ENCODE measurements at regions not wholly inside any gene's neighbourhood (a gene's known extent, or its start where the extent isn't known, plus 50 kb on each side); places are given as distances from the start of the nearest gene placed in this dataset.
"Not testable (repeated sequence)": the region's sequence is repeated elsewhere in the genome, so short reads cannot be mapped to it uniquely, and the experiment has no call there.

DNA sequence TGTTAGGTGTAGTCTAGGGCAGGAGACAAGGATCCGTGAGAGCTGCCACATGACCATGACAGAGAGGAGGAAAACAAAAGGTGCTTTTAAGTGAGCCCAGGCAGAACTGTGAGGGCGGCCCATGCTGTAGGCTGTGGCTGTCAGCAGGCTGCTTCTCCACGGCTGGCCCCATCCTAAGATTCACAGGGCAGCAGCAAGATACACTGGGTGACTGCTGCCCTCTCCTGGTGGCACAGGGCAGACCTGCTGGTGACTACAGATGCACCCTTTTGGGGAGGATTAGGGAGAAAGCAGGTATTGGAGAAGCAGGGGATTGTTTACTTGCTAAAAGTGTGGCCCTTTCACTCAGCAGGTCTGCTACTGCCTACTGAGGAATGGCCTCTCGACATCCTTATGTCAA lies 112.2 kb upstream of the CCZ1B start:
- not testable (repeated sequence) for DNase-seq (ENCODE audit: low spot score)

DNA sequence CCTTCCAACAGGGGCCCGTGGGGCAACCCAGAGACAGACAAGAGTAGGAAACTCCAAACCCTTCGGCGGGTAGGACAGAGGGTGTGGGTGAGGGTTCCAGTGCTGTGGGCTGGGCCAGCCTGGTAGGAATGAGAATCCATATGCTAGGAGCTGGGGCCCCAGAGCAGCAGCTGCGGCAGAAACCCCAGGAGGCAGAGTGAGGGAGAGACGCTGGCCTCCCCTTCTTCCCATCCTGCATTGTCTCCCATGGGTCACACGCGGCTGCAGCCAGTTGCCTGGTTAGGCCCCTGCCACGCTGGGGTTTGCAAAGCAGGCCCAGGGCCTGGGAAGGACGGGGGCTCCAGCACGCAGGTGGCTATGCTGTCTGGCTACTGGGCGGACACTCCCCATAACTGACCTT lies 113.1 kb upstream of the CCZ1B start:
- DNase-seq (ENCODE audit: low spot score) = not testable (repeated sequence)

DNA sequence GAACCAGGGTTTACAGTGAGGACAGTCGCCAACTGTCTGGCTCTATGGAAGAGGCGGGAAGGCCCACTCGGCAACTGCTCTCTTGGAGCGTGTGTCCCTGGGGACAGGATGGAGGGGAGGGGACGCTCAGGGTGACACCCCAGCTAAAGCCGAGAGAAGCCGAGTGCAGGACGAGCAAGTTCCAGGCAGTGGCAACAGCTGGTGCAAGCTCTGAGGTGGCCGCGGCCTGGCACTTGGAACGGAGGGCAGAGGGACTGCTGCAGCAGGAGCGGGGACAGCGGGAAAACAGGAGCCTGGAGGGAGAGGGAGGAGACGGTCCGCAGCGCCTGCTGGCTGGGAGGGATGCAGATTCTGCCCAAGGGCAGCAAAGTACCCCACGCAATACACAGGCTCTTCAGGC lies 113.8 kb upstream of the CCZ1B start:
- not testable (repeated sequence) for DNase-seq (ENCODE audit: low spot score)

DNA sequence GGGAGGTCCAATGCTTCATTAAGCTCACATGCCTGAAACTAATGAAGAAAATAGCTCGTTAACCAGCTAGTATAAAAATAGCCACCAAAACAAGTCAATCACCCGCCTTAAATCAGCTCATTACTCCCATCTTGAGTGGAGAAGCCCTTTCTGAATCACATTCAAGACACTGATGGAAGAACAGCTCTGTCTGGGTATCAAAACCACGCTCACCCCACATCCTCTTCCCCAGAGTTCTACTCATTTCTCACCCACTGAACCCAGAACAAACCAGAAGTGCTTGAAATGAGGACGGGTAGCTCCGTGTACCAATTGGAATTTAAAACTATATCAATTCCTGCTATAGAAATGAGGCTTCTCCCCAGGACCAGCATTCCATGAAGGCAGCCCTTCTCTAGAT lies 120.8 kb upstream of the CCZ1B start:
- DNase-seq (ENCODE audit: low spot score) = not testable (repeated sequence)

DNA sequence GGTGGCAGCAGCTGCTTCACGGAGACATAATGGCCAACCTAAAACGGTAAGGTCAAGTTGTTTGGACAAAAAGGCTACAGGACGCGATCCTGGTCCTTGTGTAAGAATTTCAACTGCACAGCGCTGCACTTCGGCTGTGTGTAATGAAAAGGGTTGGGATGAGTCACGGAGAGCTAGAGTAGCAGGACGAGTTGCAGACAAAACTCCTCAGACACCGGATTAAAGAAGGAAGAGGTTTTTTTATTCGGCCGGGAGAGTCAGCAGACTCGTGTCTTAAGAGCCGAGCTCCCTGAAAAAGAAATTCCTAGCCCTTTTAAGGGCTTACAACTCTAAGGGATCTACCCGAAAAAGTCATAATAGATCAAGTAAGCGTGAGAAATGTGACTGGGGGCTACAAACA lies 124.2 kb upstream of the CCZ1B start:
- DNase-seq (ENCODE audit: low spot score) = not testable (repeated sequence)

DNA sequence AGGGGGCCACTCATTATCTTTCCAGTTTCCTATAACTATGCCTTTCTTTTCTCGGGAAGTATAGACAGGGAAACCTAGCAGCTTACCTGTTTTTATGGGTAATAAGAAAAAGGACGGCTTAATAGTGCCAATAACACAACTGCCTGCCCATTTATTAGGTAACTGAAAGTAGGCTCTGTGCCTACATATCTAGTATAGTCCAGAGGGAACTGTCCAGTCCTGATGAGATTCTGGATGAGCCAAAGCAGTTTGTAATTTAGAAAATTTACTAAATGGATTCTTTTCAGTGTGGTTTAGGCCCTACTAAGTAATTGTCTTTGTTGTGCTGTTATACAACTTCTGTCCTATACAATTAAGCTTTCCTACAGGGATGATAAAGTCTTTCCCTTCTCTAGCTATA lies 125.5 kb upstream of the CCZ1B start:
- not testable (repeated sequence) for DNase-seq (ENCODE audit: low spot score)

DNA sequence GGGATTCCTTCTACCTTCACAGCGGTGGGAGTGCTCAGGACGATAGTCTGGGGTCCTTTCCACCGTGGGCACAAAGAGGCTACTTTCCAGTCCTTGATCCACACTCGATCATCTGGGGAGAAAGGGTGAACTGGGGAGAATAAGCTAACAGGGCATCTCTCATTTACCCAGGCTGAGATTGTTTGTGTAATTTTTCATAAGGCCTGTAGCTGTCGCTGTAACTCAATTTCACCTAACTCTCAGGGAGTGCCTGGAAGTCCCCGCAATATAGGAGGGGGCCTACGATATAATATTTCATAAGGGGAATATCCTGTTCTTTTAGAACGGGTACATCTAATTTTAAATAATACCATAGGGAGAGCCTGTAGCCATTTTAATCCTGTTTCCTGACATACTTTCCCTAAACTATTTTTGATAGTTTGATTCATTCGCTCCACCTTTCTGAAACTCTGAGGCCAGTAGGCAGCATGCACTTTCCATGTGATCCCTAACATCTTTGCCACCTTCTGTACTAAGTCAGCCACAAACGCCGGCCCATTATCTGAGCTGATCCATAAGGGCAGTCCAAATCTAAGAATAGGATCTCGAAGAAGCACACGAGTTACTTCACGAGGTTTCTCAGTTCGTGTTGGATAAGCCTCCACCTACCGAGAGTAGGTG lies 127.2 kb upstream of the CCZ1B start:
- not testable (repeated sequence) for DNase-seq (ENCODE audit: low spot score)

GRCh38 chr7:6953798-6954181 lies 127.7 kb upstream of the CCZ1B start:
- DNase-seq (ENCODE audit: low spot score) = peak; percentile 66

DNA sequence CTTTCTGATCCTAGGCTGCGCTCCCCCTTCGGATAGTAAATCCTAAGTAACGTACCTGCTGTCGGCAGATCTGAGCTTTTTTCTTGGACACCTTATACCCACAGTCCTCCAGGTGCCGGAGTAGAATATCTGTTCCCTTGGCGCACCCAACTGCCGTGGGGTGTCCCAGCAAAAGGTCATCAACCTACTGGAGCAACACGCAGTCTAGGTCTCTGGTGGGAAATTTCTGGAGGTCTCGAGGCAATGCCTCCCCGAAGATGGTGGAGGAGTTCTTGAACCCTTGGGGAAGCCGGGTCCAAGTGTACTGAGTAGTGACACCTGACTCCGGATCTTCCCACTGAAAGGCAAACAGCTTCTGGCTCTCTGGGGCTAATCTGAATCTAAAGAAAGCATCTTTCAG lies 129.3 kb upstream of the CCZ1B start:
- not testable (repeated sequence) for DNase-seq (ENCODE audit: low spot score)

- DNase-seq (ENCODE audit: low spot score) = not testable (repeated sequence)
These were observed 130.0 kb upstream of the CCZ1B start for GRCh38 chr7:6955990-6956566.

DNA sequence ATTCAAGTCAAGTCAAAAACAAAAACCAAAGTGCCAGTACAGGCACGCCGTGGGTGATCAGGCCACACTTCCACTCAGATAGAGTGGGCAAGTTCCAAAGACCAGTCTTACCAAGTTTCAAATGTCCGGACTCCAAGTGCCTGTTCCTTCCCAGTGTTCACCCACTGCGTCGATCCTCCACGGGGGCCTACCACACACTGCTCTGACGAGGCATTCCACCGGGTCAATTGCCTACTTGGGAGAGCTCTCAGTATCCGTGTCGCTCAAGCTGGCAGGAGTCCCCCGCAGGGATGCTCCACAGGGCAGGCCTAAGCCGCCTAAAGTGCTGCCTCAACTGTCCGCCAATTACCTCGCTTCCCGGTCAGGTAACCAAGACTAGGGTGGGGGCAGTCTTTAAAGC lies 132.3 kb upstream of the CCZ1B start:
- not testable (repeated sequence) for DNase-seq (ENCODE audit: low spot score)

DNA sequence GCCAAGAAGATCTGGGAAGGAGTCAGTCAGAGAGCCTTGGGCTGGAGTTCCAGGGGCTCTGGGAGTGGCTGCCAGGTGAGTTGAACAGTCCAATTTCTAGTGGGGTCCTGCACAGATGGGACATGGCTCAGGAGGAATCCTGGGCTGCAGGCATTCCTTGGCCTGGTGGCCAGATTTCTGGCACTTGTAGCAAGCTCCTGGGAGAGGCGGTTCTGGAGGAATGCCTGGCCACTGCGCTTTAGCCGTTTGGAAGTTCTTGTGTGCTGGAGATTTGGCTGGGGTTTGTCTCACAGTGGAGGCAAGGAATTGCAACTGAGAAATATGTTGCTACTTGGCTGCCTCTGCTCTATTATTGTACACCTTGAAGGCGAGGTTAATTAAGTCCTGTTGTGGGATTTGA lies 133.9 kb upstream of the CCZ1B start:
- not testable (repeated sequence) for DNase-seq (ENCODE audit: low spot score)

- not testable (repeated sequence) for DNase-seq (ENCODE audit: low spot score)
These were observed 136.8 kb upstream of the CCZ1B start for GRCh38 chr7:6962871-6963270.

GRCh38 chr7:6965051-6965450 lies 139.0 kb upstream of the CCZ1B start:
- peak; percentile 62 for DNase-seq (ENCODE audit: low spot score)

DNA sequence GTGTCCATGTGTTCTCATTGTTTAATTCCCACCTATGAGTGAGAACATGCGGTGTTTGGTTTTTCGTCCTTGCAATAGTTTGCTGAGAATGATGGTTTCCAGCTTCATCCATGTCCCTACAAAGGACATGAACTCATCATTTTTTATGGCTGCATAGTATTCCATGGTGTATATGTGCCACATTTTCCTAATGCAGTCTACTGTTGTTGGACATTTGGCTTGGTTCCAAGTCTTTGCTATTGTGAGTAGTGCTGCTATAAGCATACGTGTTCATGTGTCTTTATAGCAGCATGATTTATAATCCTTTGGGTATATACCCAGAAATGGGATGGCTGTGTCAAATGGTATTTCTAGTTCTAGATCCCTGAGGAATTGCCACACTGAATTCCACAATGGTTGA lies 144.1 kb upstream of the CCZ1B start:
- DNase-seq (ENCODE audit: low spot score) = not testable (repeated sequence)

- not testable (repeated sequence) for DNase-seq (ENCODE audit: low spot score)
These were observed 148.8 kb upstream of the CCZ1B start for GRCh38 chr7:6974876-6975275.

GRCh38 chr7:6975346-6975745 lies 149.3 kb upstream of the CCZ1B start:
- DNase-seq (ENCODE audit: low spot score) = not testable (repeated sequence)

DNA sequence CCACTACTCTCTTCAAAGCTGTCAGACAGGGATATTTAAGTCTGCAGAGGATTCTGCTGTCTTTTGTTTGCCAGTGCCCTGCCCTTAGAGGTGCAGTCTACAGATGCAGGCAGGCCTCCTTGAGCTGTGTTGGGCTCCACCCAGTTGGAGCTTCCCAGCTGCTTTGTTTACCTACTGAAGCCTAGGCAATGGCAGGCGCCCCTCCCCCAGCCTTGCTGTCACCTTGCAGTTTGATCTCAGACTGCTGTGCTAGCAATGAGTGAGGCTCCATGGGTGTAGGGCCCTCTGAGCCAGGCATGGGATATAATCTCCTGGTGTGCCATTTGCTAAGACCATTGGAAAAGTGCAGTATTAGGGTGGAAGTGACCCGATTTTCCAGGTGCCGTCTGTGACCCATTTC lies 151.3 kb upstream of the CCZ1B start:
- DNase-seq (ENCODE audit: low spot score) = not testable (repeated sequence)

DNA sequence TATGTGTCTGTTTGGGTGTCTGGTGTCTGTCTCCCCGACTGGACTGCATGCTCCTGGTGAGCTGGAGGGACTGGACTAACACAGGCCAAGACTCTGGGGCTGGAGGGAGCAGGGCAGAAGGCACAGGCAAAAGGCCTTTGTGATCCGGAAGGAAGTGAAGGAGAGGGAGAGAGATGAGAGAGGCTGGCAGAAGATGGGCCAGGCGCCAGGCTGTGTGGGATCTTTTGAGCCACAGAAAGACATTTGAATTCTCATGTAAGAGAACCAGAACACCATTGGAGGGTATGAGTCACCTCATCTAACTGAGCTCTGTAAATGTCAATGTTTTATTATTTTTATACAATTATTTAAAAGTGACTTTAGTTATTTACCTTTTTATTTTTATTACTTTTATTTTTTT lies 152.3 kb upstream of the CCZ1B start:
- DNase-seq (ENCODE audit: low spot score) = not testable (repeated sequence)

- not testable (repeated sequence) for DNase-seq (ENCODE audit: low spot score)
These were observed 153.4 kb upstream of the CCZ1B start for GRCh38 chr7:6979456-6979855.

- not testable (repeated sequence) for DNase-seq (ENCODE audit: low spot score)
These were observed 156.3 kb upstream of the CCZ1B start for GRCh38 chr7:6982375-6982774.

GRCh38 chr7:6986892-6987291 lies 160.8 kb upstream of the CCZ1B start:
- DNase-seq (ENCODE audit: low spot score) = not testable (repeated sequence)

GRCh38 chr7:6988608-6989007 lies 162.5 kb upstream of the CCZ1B start:
- DNase-seq (ENCODE audit: low spot score) = not testable (repeated sequence)

GRCh38 chr7:6989968-6990367 lies 163.9 kb upstream of the CCZ1B start:
- DNase-seq (ENCODE audit: low spot score) = peak; percentile 45

Measured in mucosa of gallbladder (tissue), 1 donor.